GM18867 (cell line): ENCODE measurements at regions not wholly inside any gene's neighbourhood (a gene's known extent, or its start where the extent isn't known, plus 50 kb on each side); places are given as distances from the start of the nearest gene placed in this dataset.
"Not testable (repeated sequence)": the region's sequence is repeated elsewhere in the genome, so short reads cannot be mapped to it uniquely, and the experiment has no call there.

Source experiments
- ATAC-seq: cut with Tn5 transposase; IDR thresholded peaks from one replicate; pipeline ENCODE4 v1.9.1; 2021; ENCODE audit warnings: mild to moderate bottlenecking, moderate library complexity; ENCODE audit not compliant: unreplicated experiment

- peak; percentile 98 for ATAC-seq
Observed at GRCh38 chr5:163695830-163696578, 190.6 kb downstream of the MAT2B start.

- ATAC-seq: no peak
Observed at GRCh38 chr5:163696579-163696887, 191.1 kb downstream of the MAT2B start.

GRCh38 chr5:163706053-163706771 lies 200.8 kb downstream of the MAT2B start:
- no peak for ATAC-seq

GRCh38 chr5:163712011-163712410 lies 206.6 kb downstream of the MAT2B start:
- no peak for ATAC-seq

- no peak for ATAC-seq
Observed at GRCh38 chr5:163718272-163718671, 212.9 kb downstream of the MAT2B start.

- no peak for ATAC-seq
Observed at GRCh38 chr5:163724305-163724704, 218.9 kb downstream of the MAT2B start.

GRCh38 chr5:163727028-163727427 lies 221.6 kb downstream of the MAT2B start:
- peak; percentile 93 for ATAC-seq

GRCh38 chr5:163730206-163730756 lies 224.9 kb downstream of the MAT2B start:
- no peak for ATAC-seq

GRCh38 chr5:163731256-163731655 lies 225.8 kb downstream of the MAT2B start:
- no peak for ATAC-seq

GRCh38 chr5:163735069-163735468 lies 229.7 kb downstream of the MAT2B start:
- no peak for ATAC-seq

GRCh38 chr5:163747586-163747985 lies 242.2 kb downstream of the MAT2B start:
- no peak for ATAC-seq

GRCh38 chr5:163748934-163749333 lies 243.5 kb downstream of the MAT2B start:
- ATAC-seq: no peak

GRCh38 chr5:163750415-163750814 lies 245.0 kb downstream of the MAT2B start:
- not testable (repeated sequence) for ATAC-seq

GRCh38 chr5:163755505-163755904 lies 250.1 kb downstream of the MAT2B start:
- no peak for ATAC-seq

- ATAC-seq: no peak
Observed at GRCh38 chr5:163756170-163756569, 250.8 kb downstream of the MAT2B start.

- ATAC-seq: no peak
Observed at GRCh38 chr5:163757344-163757743, 251.9 kb downstream of the MAT2B start.

- no peak for ATAC-seq
Observed at GRCh38 chr5:163758283-163758711, 252.9 kb downstream of the MAT2B start.

- no peak for ATAC-seq
Observed at GRCh38 chr5:163759000-163759704, 253.7 kb downstream of the MAT2B start.

GRCh38 chr5:163760498-163760897 lies 255.1 kb downstream of the MAT2B start:
- no peak for ATAC-seq

GRCh38 chr5:163766936-163767670 lies 261.7 kb downstream of the MAT2B start:
- ATAC-seq: no peak

GRCh38 chr5:163770625-163771024 lies 265.2 kb downstream of the MAT2B start:
- no peak for ATAC-seq
